COLO668 (cell line): ENCODE measurements at regions not wholly inside any gene's neighbourhood (a gene's known extent, or its start where the extent isn't known, plus 50 kb on each side); places are given as distances from the start of the nearest gene placed in this dataset.

Experiments used
- DNase-seq: peaks from one replicate; lab custom pipeline; 2025; ENCODE audit not compliant: unreplicated experiment; lab: John Stamatoyannopoulos, UW

GRCh38 chr16:79873825-79874224 lies 273.3 kb upstream of the MAF start:
- DNase-seq = no peak

GRCh38 chr16:79871906-79872305 lies 271.4 kb upstream of the MAF start:
- no peak for DNase-seq

DNA sequence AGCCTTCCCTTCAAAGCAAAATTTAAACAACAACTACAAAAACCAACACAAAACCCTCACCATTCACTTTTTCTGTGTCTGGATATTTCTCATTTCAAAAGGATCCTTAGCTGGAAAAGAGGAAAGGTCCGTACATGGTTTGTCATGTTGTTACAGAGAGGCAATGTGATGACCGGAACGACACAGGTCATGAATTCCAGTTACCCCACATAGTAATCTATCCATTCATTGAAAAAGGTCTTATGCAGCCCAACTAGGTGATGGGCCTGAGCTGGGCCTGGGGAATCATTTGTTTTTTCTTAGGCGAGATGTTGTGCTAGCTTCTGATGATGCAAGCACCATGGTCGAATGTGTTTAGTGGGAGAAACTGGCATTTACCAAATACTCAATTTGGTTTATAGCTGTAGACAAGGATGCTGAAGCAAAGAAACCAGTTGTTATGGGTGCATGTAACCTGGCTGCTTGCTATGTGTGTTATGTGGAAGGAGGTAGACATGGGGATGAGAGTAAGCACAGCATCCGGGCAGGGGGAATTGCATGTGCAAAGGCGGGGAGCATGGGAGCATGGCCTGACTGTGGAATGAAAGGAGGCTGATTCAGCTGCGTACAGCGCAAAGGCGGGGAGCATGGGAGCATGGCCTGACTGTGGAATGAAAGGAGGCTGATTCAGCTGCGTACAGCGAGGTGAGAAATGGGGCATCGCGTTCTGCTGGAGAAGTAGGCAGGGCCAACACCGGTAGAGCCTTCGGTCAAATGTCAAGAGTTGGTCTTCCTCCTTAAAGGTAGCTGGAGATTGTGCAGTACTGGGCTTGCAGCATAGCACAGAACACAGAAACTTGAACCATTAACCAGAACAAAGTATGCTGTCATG lies 269.7 kb upstream of the MAF start:
- no peak for DNase-seq

GRCh38 chr16:79869304-79870015 lies 268.9 kb upstream of the MAF start:
- no peak for DNase-seq

DNA sequence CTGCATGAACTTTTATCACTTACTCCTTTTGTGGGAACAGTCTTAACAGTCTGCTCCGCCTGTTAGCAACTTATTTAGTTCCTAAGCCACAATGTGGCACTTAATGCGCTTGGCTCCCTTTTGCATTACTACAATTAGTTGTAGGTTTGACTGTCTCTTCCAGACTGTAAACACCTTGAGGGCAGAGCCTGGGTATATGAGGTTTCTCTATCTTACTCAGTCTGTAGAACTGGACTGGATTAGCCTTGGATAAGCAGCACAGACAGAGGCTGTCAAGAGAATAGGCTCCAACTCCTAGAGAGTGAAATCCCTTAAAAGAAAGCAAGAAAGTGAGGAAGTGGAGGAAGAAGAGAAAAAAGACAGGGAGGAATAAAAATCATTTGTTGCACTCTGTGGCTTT lies 268.3 kb upstream of the MAF start:
- no peak for DNase-seq

DNA sequence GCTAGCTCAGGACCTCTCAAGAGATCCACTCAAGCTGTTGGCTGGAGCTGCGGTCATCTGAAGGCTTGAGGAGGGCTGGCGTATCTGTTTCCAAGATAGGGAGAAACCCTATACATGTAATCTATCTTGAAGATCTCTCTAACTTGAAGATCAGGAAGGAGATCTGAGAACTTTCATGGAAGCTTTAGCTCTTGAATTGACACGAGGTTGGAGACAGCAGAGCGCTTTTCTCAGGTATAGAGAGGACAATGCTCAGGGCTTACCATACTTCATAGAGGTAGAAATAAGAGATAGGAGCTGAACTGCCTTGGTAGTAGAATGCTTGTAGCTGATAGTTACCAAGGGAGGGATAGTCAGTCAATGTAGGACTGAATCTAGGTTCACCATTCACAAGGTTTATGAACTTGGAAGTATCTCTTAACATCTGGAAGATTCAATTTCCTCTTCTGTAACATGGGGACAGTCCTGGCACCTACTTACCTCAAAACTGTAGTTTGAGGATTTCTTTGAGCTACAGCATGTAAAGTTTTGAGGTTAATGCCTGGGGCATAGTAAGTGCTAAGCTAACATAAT lies 267.0 kb upstream of the MAF start:
- DNase-seq = no peak

DNA sequence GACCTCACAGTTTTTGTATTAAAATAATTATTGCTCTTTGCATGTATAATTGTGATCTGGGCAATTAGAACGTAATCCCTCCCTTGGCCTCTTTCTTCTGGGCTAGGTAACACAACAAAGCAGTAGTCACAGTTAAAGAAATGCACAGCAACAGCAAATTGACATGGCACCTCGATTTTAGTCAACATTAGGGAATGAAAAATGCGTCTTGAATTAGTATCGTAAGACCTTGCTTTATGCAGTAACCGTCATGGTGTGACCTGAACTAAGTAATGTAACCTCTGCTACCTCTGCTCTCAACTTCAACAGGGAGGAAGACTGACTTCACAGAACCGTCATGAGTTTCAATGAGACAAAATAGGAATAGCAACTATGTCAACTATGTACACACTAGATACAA lies 265.4 kb upstream of the MAF start:
- no peak for DNase-seq

DNA sequence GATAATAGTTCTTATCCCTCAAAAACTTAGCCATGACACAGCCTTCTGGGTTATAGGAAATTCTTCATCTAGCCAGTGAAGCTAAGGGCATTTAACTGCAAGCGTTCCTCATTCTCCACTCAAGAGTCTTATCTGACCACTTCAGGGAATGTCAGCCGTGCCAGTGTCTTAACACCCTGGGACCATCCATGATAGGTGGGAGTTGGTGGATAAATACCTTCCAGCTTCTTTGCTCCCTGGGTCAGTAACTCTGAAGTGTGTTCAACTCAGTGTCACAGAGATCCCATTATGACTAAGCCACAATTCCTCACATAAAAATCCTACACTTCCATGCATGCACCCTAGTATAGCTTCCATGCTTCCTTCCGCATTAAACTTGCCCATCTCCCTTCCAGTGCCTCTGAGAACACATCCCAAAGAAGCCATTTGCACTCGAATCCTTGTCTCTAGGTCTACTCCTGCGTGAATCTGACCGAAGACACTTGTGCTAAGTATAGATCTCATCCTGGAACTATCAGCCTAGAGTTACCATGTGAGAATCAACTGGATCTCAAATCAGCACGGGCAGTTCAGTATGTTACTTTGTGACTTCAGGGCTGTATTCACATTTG lies 264.3 kb upstream of the MAF start:
- DNase-seq = no peak

DNA sequence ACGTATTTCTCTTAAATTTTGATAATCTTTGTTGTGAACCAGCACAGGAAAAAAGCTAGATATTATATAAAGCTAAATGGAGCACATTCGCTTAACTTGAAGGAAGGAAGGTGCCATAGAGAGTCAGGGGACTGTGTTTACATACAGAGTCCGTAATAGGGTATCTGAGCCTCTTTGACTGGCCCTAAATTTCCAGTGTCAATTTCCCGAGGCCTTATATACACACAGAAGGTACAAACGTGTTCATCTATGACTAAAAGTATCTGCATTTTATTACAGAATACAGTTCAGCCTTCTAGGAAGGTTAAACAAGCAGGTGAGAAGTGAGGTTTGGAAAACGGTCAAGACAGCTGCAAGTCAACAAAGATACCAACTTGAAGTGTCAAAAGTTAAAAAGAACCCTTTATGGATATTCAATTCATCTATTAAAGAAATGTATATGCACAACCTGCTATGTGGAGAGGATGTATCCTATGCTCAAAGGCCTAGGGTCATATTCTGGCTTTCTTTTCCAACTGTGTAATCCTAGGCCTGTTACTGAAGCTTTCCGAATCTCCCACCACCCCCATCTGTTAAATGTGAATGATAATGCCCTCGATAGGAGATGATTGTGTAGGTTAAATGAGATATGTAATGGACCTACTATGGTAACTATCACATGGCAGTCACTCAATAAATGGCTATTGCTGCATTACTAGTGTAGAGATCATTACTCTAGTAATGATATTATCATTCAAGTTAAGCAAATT lies 263.7 kb upstream of the MAF start:
- DNase-seq = no peak

- no peak for DNase-seq
Measured at GRCh38 chr16:79863128-79864031, 262.8 kb upstream of the MAF start.

- DNase-seq = no peak
Measured at GRCh38 chr16:79862601-79863000, 262.1 kb upstream of the MAF start.

DNA sequence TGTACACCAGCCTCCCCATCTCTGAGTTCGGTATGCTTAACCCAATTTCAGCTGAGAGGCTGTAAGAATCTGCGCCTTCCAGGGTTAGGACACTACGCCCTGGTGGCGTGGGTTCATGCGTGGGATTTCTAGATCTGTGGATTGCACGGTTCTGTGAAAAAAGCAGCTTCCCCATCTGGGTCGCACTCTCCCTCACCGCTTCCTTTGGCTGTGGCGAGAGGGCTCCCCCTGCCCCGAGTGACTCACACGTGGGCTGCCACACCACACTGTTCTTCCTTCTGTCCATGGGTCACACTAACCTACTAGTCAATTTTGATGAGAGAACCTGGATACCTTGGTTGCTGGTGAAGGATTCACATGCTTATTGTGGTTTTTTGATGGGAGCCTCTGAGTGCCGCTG lies 256.0 kb upstream of the MAF start:
- DNase-seq = no peak

DNA sequence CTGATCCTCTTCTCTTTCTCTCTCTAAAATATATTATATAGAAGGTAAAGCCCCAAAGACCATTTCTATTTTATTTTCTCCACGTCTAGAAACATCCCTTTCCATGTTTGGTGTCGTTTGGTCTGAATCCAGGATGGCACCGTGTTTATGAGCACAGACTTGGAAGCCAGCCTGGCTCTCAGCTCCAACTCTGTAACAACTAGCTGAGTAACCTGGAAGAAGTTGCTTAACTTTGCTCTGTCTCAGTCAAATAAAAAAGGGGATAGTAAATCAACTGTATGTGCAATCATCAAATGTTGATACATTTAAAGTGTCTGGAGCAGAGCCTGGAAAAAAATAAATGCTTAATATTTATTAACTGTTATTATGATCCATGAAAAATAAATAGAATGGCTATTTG lies 249.8 kb upstream of the MAF start:
- no peak for DNase-seq

- no peak for DNase-seq
Measured at GRCh38 chr16:79849119-79849518, 248.6 kb upstream of the MAF start.

DNA sequence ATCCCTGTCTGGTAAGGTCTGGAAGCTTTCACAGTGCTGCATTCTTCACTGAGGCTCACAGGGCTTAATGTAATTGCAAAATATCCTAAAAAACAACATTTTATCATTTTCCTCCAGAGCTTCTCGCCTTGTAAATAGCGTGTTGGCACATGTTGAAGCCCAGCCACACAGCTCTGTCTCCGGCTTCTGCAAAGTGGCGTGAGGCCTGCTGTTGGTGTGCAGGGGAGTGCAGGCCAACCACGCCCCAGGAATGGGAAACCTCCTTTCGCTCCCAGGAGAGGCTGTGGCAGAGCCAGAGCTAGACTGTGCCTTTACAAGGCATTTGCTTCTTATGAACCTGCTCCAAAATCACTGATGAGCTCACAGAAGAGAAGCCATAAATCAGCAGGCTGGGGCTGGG lies 248.2 kb upstream of the MAF start:
- no peak for DNase-seq

DNA sequence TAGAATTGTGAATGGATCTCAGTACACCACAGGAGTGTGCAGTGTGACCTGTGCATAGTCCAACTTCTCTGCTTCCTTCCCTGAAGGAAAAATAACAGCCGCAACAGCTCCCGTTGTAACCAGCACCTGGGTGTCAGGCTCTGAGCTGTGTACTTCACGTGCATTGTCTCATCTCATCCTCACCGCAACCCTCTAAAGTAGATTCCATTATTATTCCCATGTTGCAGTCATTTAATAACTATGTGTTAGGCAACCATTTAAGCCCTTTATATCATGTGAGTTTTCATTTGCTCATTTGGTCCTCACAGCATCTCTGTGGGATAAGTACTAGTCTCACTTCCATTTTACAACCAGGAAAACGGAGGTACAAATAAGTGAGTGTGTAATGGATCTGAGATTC lies 247.0 kb upstream of the MAF start:
- DNase-seq = no peak

- no peak for DNase-seq
Measured at GRCh38 chr16:79847101-79847500, 246.6 kb upstream of the MAF start.

- DNase-seq = no peak
Measured at GRCh38 chr16:79845734-79846135, 245.2 kb upstream of the MAF start.

DNA sequence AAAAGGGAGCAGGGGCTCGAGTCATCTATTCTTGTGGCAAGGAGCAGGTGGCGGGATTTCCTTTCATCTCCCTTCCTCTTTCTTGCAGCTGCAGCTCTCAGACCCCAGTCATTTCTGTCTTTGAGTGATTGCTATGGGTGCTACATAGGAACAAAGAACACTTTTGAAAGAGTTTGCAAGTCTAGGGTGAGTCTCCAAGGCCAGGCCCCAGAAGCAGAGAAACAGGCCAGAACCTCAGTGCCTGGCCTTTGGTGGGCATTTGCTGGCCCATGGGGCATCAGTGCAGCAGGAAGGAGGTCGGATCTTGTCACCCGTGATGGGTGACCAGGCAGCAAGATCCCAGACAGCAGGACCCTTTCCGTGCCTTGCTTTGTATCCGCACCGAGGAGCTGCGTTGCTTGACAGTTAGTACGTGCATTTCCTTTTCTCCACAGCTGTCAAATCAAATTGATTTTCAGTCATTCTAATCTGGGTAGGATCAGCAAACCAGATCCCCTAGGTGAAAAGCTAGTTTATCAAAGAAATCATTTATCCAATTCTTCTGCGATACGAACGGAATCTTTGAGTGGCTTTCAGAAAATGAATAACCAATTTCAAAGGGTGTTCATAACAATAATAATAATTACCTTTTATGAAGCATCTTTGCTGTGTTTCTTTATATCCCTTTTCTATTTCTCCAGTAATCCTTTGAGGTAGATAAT lies 244.6 kb upstream of the MAF start:
- DNase-seq = no peak
